ENCODE measurements at regions not wholly inside any gene's neighbourhood (a gene's known extent, or its start where the extent isn't known, plus 50 kb on each side); places are given as distances from the start of the nearest gene placed in this dataset.

GRCh38 chr4:138845054-138845453 is 170.5 kb upstream of the NOCT start:
- Histone ChIP-seq H3K4me1 (ENCODE audit: control insufficient read depth in 3 of 3, insufficient read depth in 3 of 3, low read length in 3 of 3) (peaks cover 4 to 11% (median 8%) of the 10 kb centered on the region in 3 donors), H3K36me3 (ENCODE audit: control insufficient read depth in 3 of 3, insufficient read depth in 3 of 3, low read length in 3 of 3) (no peaks in the 10 kb centered on the region), H3K9ac (ENCODE audit: low read depth in 1 of 3, low read length in 3 of 3) (no peak overlapping the region), H3K9me3 (ENCODE audit: control insufficient read depth in 3 of 3, low read length in 3 of 3) (no peaks in the 10 kb centered on the region), H3K4me3 (ENCODE audit: low read length in 3 of 3) (peak overlapping the region in 2 of 3 donors; percentile 22 to 43), H3K27me3 (ENCODE audit: control insufficient read depth in 3 of 3, insufficient read depth in 3 of 3, low read length in 3 of 3) (peaks cover 0 to 3% (median 0%) of the 10 kb centered on the region in 3 donors), H3K27ac (ENCODE audit: low read depth, low read length) (no peak overlapping the region)

GRCh38 chr4:138843616-138844015 is 172.0 kb upstream of the NOCT start:
- peaks cover 4 to 11% (median 8%) of the 10 kb centered on the region in 3 donors for H3K4me1 ChIP-seq (ENCODE audit: control insufficient read depth in 3 of 3, insufficient read depth in 3 of 3, low read length in 3 of 3)

GRCh38 chr4:138841343-138841742 is 174.2 kb upstream of the NOCT start:
- H3K27me3 ChIP-seq (ENCODE audit: control insufficient read depth in 3 of 3, insufficient read depth in 3 of 3, low read length in 3 of 3) = peaks cover 0 to 3% (median 0%) of the 10 kb centered on the region in 3 donors
- no peaks in the 10 kb centered on the region for H3K36me3 ChIP-seq (ENCODE audit: control insufficient read depth in 3 of 3, insufficient read depth in 3 of 3, low read length in 3 of 3)

More at GRCh38 chr4:138843616-138844015, 172.0 kb upstream of the NOCT start:
- Histone ChIP-seq H3K9ac (ENCODE audit: low read depth in 1 of 3, low read length in 3 of 3) (no peak overlapping the region), H3K27me3 (ENCODE audit: control insufficient read depth in 3 of 3, insufficient read depth in 3 of 3, low read length in 3 of 3) (peaks cover 0 to 3% (median 0%) of the 10 kb centered on the region in 3 donors), H3K4me3 (ENCODE audit: low read length in 3 of 3) (no peak overlapping the region), H3K9me3 (ENCODE audit: control insufficient read depth in 3 of 3, low read length in 3 of 3) (no peaks in the 10 kb centered on the region), H3K36me3 (ENCODE audit: control insufficient read depth in 3 of 3, insufficient read depth in 3 of 3, low read length in 3 of 3) (no peaks in the 10 kb centered on the region), H3K27ac (ENCODE audit: low read depth, low read length) (no peak overlapping the region)

GRCh38 chr4:138838251-138838650 is 177.3 kb upstream of the NOCT start:
- Histone ChIP-seq H3K4me3 (ENCODE audit: low read length in 3 of 3) (no peak overlapping the region), H3K27ac (ENCODE audit: low read depth, low read length) (no peak overlapping the region), H3K4me1 (ENCODE audit: control insufficient read depth in 3 of 3, insufficient read depth in 3 of 3, low read length in 3 of 3) (peaks cover 0 to 4% (median 0%) of the 10 kb centered on the region in 3 donors), H3K36me3 (ENCODE audit: control insufficient read depth in 3 of 3, insufficient read depth in 3 of 3, low read length in 3 of 3) (no peaks in the 10 kb centered on the region), H3K9me3 (ENCODE audit: control insufficient read depth in 3 of 3, low read length in 3 of 3) (no peaks in the 10 kb centered on the region), H3K9ac (ENCODE audit: low read depth in 1 of 3, low read length in 3 of 3) (no peak overlapping the region), H3K27me3 (ENCODE audit: control insufficient read depth in 3 of 3, insufficient read depth in 3 of 3, low read length in 3 of 3) (peaks cover 0 to 3% (median 0%) of the 10 kb centered on the region in 3 donors)

More at GRCh38 chr4:138841343-138841742, 174.2 kb upstream of the NOCT start:
- Histone ChIP-seq H3K4me1 (ENCODE audit: control insufficient read depth in 3 of 3, insufficient read depth in 3 of 3, low read length in 3 of 3) (peaks cover 4 to 11% (median 8%) of the 10 kb centered on the region in 3 donors), H3K27ac (ENCODE audit: low read depth, low read length) (no peak overlapping the region), H3K9me3 (ENCODE audit: control insufficient read depth in 3 of 3, low read length in 3 of 3) (no peaks in the 10 kb centered on the region), H3K4me3 (ENCODE audit: low read length in 3 of 3) (no peak overlapping the region), H3K9ac (ENCODE audit: low read depth in 1 of 3, low read length in 3 of 3) (no peak overlapping the region)

- Histone ChIP-seq H3K4me1 (ENCODE audit: control insufficient read depth in 3 of 3, insufficient read depth in 3 of 3, low read length in 3 of 3) (peaks cover 0 to 4% (median 0%) of the 10 kb centered on the region in 3 donors), H3K27me3 (ENCODE audit: control insufficient read depth in 3 of 3, insufficient read depth in 3 of 3, low read length in 3 of 3) (no peaks in the 10 kb centered on the region), H3K9me3 (ENCODE audit: control insufficient read depth in 3 of 3, low read length in 3 of 3) (no peaks in the 10 kb centered on the region), H3K27ac (ENCODE audit: low read depth, low read length) (no peak overlapping the region), H3K4me3 (ENCODE audit: low read length in 3 of 3) (no peak overlapping the region), H3K9ac (ENCODE audit: low read depth in 1 of 3, low read length in 3 of 3) (no peak overlapping the region), H3K36me3 (ENCODE audit: control insufficient read depth in 3 of 3, insufficient read depth in 3 of 3, low read length in 3 of 3) (no peaks in the 10 kb centered on the region)
These were observed 179.6 kb upstream of the NOCT start for GRCh38 chr4:138835832-138836533.

GRCh38 chr4:138833974-138834373 is 181.6 kb upstream of the NOCT start:
- H3K9ac ChIP-seq (ENCODE audit: low read depth in 1 of 3, low read length in 3 of 3) = no peak overlapping the region
- H3K36me3 ChIP-seq (ENCODE audit: control insufficient read depth in 3 of 3, insufficient read depth in 3 of 3, low read length in 3 of 3) = no peaks in the 10 kb centered on the region
- H3K27me3 ChIP-seq (ENCODE audit: control insufficient read depth in 3 of 3, insufficient read depth in 3 of 3, low read length in 3 of 3) = no peaks in the 10 kb centered on the region
- no peaks in the 10 kb centered on the region for H3K9me3 ChIP-seq (ENCODE audit: control insufficient read depth in 3 of 3, low read length in 3 of 3)
- H3K27ac ChIP-seq (ENCODE audit: low read depth, low read length) = no peak overlapping the region
- no peak overlapping the region for H3K4me3 ChIP-seq (ENCODE audit: low read length in 3 of 3)
- peaks cover 0 to 4% (median 0%) of the 10 kb centered on the region in 3 donors for H3K4me1 ChIP-seq (ENCODE audit: control insufficient read depth in 3 of 3, insufficient read depth in 3 of 3, low read length in 3 of 3)

GRCh38 chr4:138832563-138832962 is 183.0 kb upstream of the NOCT start:
- no peaks in the 10 kb centered on the region for H3K36me3 ChIP-seq (ENCODE audit: control insufficient read depth in 3 of 3, insufficient read depth in 3 of 3, low read length in 3 of 3)

GRCh38 chr4:138831948-138832347 is 183.6 kb upstream of the NOCT start:
- no peaks in the 10 kb centered on the region for H3K9me3 ChIP-seq (ENCODE audit: control insufficient read depth in 3 of 3, low read length in 3 of 3)
- H3K4me1 ChIP-seq (ENCODE audit: control insufficient read depth in 3 of 3, insufficient read depth in 3 of 3, low read length in 3 of 3) = peaks cover 0 to 4% (median 0%) of the 10 kb centered on the region in 3 donors
- no peak overlapping the region for H3K4me3 ChIP-seq (ENCODE audit: low read length in 3 of 3)
- no peaks in the 10 kb centered on the region for H3K36me3 ChIP-seq (ENCODE audit: control insufficient read depth in 3 of 3, insufficient read depth in 3 of 3, low read length in 3 of 3)
- H3K27ac ChIP-seq (ENCODE audit: low read depth, low read length) = no peak overlapping the region
- no peaks in the 10 kb centered on the region for H3K27me3 ChIP-seq (ENCODE audit: control insufficient read depth in 3 of 3, insufficient read depth in 3 of 3, low read length in 3 of 3)
- H3K9ac ChIP-seq (ENCODE audit: low read depth in 1 of 3, low read length in 3 of 3) = no peak overlapping the region

More at GRCh38 chr4:138832563-138832962, 183.0 kb upstream of the NOCT start:
- Histone ChIP-seq H3K9ac (ENCODE audit: low read depth in 1 of 3, low read length in 3 of 3) (no peak overlapping the region), H3K4me3 (ENCODE audit: low read length in 3 of 3) (no peak overlapping the region), H3K27ac (ENCODE audit: low read depth, low read length) (no peak overlapping the region), H3K9me3 (ENCODE audit: control insufficient read depth in 3 of 3, low read length in 3 of 3) (no peaks in the 10 kb centered on the region), H3K4me1 (ENCODE audit: control insufficient read depth in 3 of 3, insufficient read depth in 3 of 3, low read length in 3 of 3) (peaks cover 0 to 4% (median 0%) of the 10 kb centered on the region in 3 donors), H3K27me3 (ENCODE audit: control insufficient read depth in 3 of 3, insufficient read depth in 3 of 3, low read length in 3 of 3) (no peaks in the 10 kb centered on the region)

GRCh38 chr4:138828926-138829325 is 186.7 kb upstream of the NOCT start:
- no peaks in the 10 kb centered on the region for H3K36me3 ChIP-seq (ENCODE audit: control insufficient read depth in 3 of 3, insufficient read depth in 3 of 3, low read length in 3 of 3)
- H3K27ac ChIP-seq (ENCODE audit: low read depth, low read length) = no peak overlapping the region
- H3K27me3 ChIP-seq (ENCODE audit: control insufficient read depth in 3 of 3, insufficient read depth in 3 of 3, low read length in 3 of 3) = no peaks in the 10 kb centered on the region
- no peaks in the 10 kb centered on the region for H3K4me1 ChIP-seq (ENCODE audit: control insufficient read depth in 3 of 3, insufficient read depth in 3 of 3, low read length in 3 of 3)
- H3K9ac ChIP-seq (ENCODE audit: low read depth in 1 of 3, low read length in 3 of 3) = no peak overlapping the region
- no peak overlapping the region for H3K4me3 ChIP-seq (ENCODE audit: low read length in 3 of 3)
- no peaks in the 10 kb centered on the region for H3K9me3 ChIP-seq (ENCODE audit: control insufficient read depth in 3 of 3, low read length in 3 of 3)

GRCh38 chr4:138826754-138827153 is 188.8 kb upstream of the NOCT start:
- Histone ChIP-seq H3K27ac (ENCODE audit: low read depth, low read length) (no peak overlapping the region), H3K9me3 (ENCODE audit: control insufficient read depth in 3 of 3, low read length in 3 of 3) (no peaks in the 10 kb centered on the region), H3K27me3 (ENCODE audit: control insufficient read depth in 3 of 3, insufficient read depth in 3 of 3, low read length in 3 of 3) (no peaks in the 10 kb centered on the region), H3K36me3 (ENCODE audit: control insufficient read depth in 3 of 3, insufficient read depth in 3 of 3, low read length in 3 of 3) (no peaks in the 10 kb centered on the region), H3K4me1 (ENCODE audit: control insufficient read depth in 3 of 3, insufficient read depth in 3 of 3, low read length in 3 of 3) (no peaks in the 10 kb centered on the region), H3K4me3 (ENCODE audit: low read length in 3 of 3) (no peak overlapping the region), H3K9ac (ENCODE audit: low read depth in 1 of 3, low read length in 3 of 3) (no peak overlapping the region)
